WTC11 (cell line): ENCODE measurements at regions not wholly inside any gene's neighbourhood (a gene's known extent, or its start where the extent isn't known, plus 50 kb on each side); places are given as distances from the start of the nearest gene placed in this dataset.

Source experiments
- ATAC-seq: fragments of 200-7000 bp; cut with Tn5 transposase; 2 replicates; pipeline ENCODE4 v1.10.0; 2021; ENCODE audit warnings: mild to moderate bottlenecking, moderate library complexity
- CTCF ChIA-PET: fragments of 300-600 bp; sonication (Branson Sonifier 250); formaldehyde crosslinking; loops from one replicate; lab custom pipeline; 2021; ENCODE audit warnings: antibody characterized with exemption; lab: Charles Lee
- POLR2A ChIA-PET: fragments of 350-600 bp; sonication (Branson Sonifier 250); formaldehyde crosslinking; loops from one replicate; lab custom pipeline; 2021; ENCODE audit warnings: antibody characterized with exemption; lab: Charles Lee
- DNase-seq: peaks from one replicate; pipeline ENCODE4 v3.0.0; 2021; ENCODE audit warnings: low spot score
- H3K27ac Mint-ChIP-seq: 2 replicates; pipeline ENCODE4 v1.8.0; 2021; ENCODE audit warnings: mixed read lengths
- H3K27me3 Mint-ChIP-seq: 2 replicates; pipeline ENCODE4 v1.8.0; 2021; ENCODE audit warnings: low read depth, mild to moderate bottlenecking, moderate library complexity, mixed read lengths
- H3K36me3 Mint-ChIP-seq: 2 replicates; pipeline ENCODE4 v1.8.0; 2021; ENCODE audit warnings: mixed read lengths
- H3K4me1 Mint-ChIP-seq: 2 replicates; pipeline ENCODE4 v1.8.0; 2022; ENCODE audit warnings: mixed read lengths
- H3K4me3 Mint-ChIP-seq: 2 replicates; pipeline ENCODE4 v1.8.0; 2021; ENCODE audit warnings: mild to moderate bottlenecking, moderate library complexity, mixed read lengths
- H3K9me3 Mint-ChIP-seq: 2 replicates; pipeline ENCODE4 v1.8.0; 2021; ENCODE audit warnings: mixed read lengths
- ATF1 ChIP-seq: sonication (generic); formaldehyde crosslinking; IDR thresholded peaks from 2 replicates; pipeline ENCODE4 v1.8.1; 2023; ENCODE audit warnings: mild to moderate bottlenecking, moderate library complexity, missing genetic modification reagents
- CREB1 ChIP-seq: sonication (generic); formaldehyde crosslinking; IDR thresholded peaks from 2 replicates; pipeline ENCODE4 v1.8.0; 2023; ENCODE audit warnings: mild to moderate bottlenecking, missing genetic modification reagents
- IRF2 ChIP-seq: sonication (generic); formaldehyde crosslinking; IDR thresholded peaks from 2 replicates; pipeline ENCODE4 v1.8.0; 2022; ENCODE audit warnings: low read depth, missing genetic modification reagents, borderline replicate concordance
- NFYB ChIP-seq: sonication (generic); formaldehyde crosslinking; conservative IDR thresholded peaks from 2 replicates; pipeline ENCODE4 v1.8.0; 2022; ENCODE audit warnings: low read depth, missing genetic modification reagents
- PRRX2 ChIP-seq: fragments of 250-450 bp; sonication (Bioruptor Pico); IDR thresholded peaks from 2 replicates; pipeline ENCODE4 v1.8.0; 2021; ENCODE audit warnings: mild to moderate bottlenecking
- ZNF138 ChIP-seq: sonication (generic); formaldehyde crosslinking; conservative IDR thresholded peaks from 2 replicates; pipeline ENCODE4 v1.8.1; 2022; ENCODE audit warnings: mild to moderate bottlenecking, moderate library complexity, missing genetic modification reagents
- ZNF232 ChIP-seq: sonication (generic); formaldehyde crosslinking; IDR thresholded peaks from 2 replicates; pipeline ENCODE4 v1.8.0; 2022; ENCODE audit warnings: mild to moderate bottlenecking, missing genetic modification reagents
- ZNF423 ChIP-seq: fragments of 250-450 bp; sonication (Bioruptor Pico); IDR thresholded peaks from 2 replicates; pipeline ENCODE4 v2.1.2; 2022; ENCODE audit warnings: mild to moderate bottlenecking, moderate library complexity
- TF ChIP-seq, protein P1 (sequence below): sonication (generic); formaldehyde crosslinking; IDR thresholded peaks from 2 replicates; pipeline ENCODE4 v1.8.0; 2022; ENCODE audit warnings: mild to moderate bottlenecking, missing genetic modification reagents
- TF ChIP-seq, protein P2 (sequence below): sonication (generic); formaldehyde crosslinking; IDR thresholded peaks from 2 replicates; pipeline ENCODE4 v1.8.0; 2022; ENCODE audit warnings: mild to moderate bottlenecking, missing genetic modification reagents
- TF ChIP-seq, protein P3 (sequence below): sonication (generic); formaldehyde crosslinking; IDR thresholded peaks from 2 replicates; pipeline ENCODE4 v1.8.1; 2023; ENCODE audit warnings: mild to moderate bottlenecking, missing genetic modification reagents
- TF ChIP-seq, protein P4 (sequence below): sonication (generic); formaldehyde crosslinking; IDR thresholded peaks from 2 replicates; pipeline ENCODE4 v1.8.1; 2023; ENCODE audit warnings: mild to moderate bottlenecking, moderate library complexity, missing genetic modification reagents
- TF ChIP-seq, protein P5 (sequence below): sonication (generic); formaldehyde crosslinking; IDR thresholded peaks from 2 replicates; pipeline ENCODE4 v1.8.1; 2022; ENCODE audit warnings: low read depth, missing genetic modification reagents, borderline replicate concordance
- TF ChIP-seq, protein P6 (sequence below): sonication (generic); formaldehyde crosslinking; IDR thresholded peaks from 2 replicates; pipeline ENCODE4 v1.8.1; 2023; ENCODE audit warnings: mild to moderate bottlenecking, missing genetic modification reagents, borderline replicate concordance
- TF ChIP-seq, protein P7 (sequence below): fragments of 250-450 bp; sonication (Bioruptor Pico); IDR thresholded peaks from 2 replicates; pipeline ENCODE4 v1.9.0; 2021; ENCODE audit warnings: mild to moderate bottlenecking, borderline replicate concordance
- TF ChIP-seq, protein P8 (sequence below): sonication (generic); formaldehyde crosslinking; conservative IDR thresholded peaks from 2 replicates; pipeline ENCODE4 v1.8.1; 2023; ENCODE audit warnings: mild to moderate bottlenecking, low read depth, missing genetic modification reagents, moderate library complexity

DNA sequence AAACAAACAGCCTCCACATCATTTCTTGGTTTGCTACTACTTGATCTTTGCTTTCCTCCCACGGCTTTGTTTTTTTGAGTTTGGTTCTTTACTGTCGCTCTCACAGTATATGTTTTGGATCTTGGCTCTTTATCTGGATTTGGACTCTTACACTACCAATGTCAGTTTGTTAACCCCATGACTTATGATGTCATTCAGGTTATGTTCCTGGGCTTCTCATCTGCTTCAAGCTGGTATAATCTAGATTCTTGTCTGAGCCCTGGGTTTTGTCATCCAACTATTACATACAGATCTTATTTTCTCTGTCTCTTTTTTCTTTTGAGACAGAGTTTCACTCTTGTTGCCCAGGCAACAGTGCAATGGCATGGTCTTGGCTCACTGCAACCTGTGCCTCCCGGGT lies 482.9 kb upstream of the TEX13C start:
- peaks cover 13% of the 10 kb centered on the region for H3K4me1 Mint-ChIP-seq
- no peaks in the 10 kb centered on the region for H3K27me3 Mint-ChIP-seq
- ATAC-seq (no peak), DNase-seq (no peak)
- no peak overlapping the region for H3K27ac Mint-ChIP-seq
- POLR2A ChIA-PET: no interaction called here
- H3K36me3 Mint-ChIP-seq: no peaks in the 10 kb centered on the region
- no peak overlapping the region for H3K4me3 Mint-ChIP-seq
- no peak for TF ChIP-seq IRF2 (CRISPR knock-in tag)
- H3K9me3 Mint-ChIP-seq: no peaks in the 10 kb centered on the region
- CTCF ChIA-PET: no interaction called here

DNA sequence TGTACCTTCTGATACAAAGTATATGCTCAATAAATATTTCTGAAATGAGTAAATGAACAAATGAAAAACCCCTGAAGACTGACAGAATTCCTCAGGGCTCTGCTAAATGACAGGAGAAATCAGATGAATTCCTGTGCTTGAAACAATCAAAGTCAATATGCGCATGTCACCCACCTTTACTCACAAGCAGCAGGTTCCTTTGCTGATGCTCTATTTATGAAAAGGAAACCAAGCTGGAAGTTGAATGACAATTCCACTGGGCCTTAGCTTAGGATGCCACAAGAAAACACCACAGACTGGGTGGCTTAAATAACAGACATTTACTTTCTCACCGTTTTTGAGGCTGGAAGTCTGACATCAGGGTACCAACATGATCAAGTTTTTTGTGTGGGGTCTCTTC lies 477.5 kb upstream of the TEX13C start:
- Mint-ChIP-seq H3K9me3 (no peaks in the 10 kb centered on the region), H3K27me3 (no peaks in the 10 kb centered on the region), H3K4me3 (no peak overlapping the region), H3K4me1 (peaks cover 36% of the 10 kb centered on the region), H3K36me3 (no peaks in the 10 kb centered on the region), H3K27ac (no peak overlapping the region)
- ChIA-PET CTCF (no interaction called here), POLR2A (no interaction called here)
- DNase-seq: no peak
- peak; percentile 56; the same call in 1 of the 2 replicates for ATAC-seq
- TF ChIP-seq ZNF423 (CRISPR knock-in tag) (no peak), CREB1 (CRISPR knock-in tag) (no peak), PRRX2 (CRISPR knock-in tag) (no peak), ZNF138 (CRISPR knock-in tag) (no peak), ZNF232 (CRISPR knock-in tag) (no peak), ATF1 (CRISPR knock-in tag) (no peak), NFYB (CRISPR knock-in tag) (no peak)
- TF ChIP-seq, protein P1, sequence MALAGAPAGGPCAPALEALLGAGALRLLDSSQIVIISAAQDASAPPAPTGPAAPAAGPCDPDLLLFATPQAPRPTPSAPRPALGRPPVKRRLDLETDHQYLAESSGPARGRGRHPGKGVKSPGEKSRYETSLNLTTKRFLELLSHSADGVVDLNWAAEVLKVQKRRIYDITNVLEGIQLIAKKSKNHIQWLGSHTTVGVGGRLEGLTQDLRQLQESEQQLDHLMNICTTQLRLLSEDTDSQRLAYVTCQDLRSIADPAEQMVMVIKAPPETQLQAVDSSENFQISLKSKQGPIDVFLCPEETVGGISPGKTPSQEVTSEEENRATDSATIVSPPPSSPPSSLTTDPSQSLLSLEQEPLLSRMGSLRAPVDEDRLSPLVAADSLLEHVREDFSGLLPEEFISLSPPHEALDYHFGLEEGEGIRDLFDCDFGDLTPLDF: no peak
- TF ChIP-seq, protein P2, sequence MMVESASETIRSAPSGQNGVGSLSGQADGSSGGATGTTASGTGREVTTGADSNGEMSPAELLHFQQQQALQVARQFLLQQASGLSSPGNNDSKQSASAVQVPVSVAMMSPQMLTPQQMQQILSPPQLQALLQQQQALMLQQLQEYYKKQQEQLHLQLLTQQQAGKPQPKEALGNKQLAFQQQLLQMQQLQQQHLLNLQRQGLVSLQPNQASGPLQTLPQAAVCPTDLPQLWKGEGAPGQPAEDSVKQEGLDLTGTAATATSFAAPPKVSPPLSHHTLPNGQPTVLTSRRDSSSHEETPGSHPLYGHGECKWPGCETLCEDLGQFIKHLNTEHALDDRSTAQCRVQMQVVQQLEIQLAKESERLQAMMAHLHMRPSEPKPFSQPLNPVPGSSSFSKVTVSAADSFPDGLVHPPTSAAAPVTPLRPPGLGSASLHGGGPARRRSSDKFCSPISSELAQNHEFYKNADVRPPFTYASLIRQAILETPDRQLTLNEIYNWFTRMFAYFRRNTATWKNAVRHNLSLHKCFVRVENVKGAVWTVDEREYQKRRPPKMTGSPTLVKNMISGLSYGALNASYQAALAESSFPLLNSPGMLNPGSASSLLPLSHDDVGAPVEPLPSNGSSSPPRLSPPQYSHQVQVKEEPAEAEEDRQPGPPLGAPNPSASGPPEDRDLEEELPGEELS (CRISPR knock-in tag): no peak
- TF ChIP-seq, protein P3, sequence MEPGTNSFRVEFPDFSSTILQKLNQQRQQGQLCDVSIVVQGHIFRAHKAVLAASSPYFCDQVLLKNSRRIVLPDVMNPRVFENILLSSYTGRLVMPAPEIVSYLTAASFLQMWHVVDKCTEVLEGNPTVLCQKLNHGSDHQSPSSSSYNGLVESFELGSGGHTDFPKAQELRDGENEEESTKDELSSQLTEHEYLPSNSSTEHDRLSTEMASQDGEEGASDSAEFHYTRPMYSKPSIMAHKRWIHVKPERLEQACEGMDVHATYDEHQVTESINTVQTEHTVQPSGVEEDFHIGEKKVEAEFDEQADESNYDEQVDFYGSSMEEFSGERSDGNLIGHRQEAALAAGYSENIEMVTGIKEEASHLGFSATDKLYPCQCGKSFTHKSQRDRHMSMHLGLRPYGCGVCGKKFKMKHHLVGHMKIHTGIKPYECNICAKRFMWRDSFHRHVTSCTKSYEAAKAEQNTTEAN: no peak
- TF ChIP-seq, protein P4, sequence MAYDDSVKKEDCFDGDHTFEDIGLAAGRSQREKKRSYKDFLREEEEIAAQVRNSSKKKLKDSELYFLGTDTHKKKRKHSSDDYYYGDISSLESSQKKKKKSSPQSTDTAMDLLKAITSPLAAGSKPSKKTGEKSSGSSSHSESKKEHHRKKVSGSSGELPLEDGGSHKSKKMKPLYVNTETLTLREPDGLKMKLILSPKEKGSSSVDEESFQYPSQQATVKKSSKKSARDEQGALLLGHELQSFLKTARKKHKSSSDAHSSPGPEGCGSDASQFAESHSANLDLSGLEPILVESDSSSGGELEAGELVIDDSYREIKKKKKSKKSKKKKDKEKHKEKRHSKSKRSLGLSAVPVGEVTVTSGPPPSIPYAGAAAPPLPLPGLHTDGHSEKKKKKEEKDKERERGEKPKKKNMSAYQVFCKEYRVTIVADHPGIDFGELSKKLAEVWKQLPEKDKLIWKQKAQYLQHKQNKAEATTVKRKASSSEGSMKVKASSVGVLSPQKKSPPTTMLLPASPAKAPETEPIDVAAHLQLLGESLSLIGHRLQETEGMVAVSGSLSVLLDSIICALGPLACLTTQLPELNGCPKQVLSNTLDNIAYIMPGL: no peak
- TF ChIP-seq, protein P5, sequence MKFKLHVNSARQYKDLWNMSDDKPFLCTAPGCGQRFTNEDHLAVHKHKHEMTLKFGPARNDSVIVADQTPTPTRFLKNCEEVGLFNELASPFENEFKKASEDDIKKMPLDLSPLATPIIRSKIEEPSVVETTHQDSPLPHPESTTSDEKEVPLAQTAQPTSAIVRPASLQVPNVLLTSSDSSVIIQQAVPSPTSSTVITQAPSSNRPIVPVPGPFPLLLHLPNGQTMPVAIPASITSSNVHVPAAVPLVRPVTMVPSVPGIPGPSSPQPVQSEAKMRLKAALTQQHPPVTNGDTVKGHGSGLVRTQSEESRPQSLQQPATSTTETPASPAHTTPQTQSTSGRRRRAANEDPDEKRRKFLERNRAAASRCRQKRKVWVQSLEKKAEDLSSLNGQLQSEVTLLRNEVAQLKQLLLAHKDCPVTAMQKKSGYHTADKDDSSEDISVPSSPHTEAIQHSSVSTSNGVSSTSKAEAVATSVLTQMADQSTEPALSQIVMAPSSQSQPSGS: no peak
- TF ChIP-seq, protein P6, sequence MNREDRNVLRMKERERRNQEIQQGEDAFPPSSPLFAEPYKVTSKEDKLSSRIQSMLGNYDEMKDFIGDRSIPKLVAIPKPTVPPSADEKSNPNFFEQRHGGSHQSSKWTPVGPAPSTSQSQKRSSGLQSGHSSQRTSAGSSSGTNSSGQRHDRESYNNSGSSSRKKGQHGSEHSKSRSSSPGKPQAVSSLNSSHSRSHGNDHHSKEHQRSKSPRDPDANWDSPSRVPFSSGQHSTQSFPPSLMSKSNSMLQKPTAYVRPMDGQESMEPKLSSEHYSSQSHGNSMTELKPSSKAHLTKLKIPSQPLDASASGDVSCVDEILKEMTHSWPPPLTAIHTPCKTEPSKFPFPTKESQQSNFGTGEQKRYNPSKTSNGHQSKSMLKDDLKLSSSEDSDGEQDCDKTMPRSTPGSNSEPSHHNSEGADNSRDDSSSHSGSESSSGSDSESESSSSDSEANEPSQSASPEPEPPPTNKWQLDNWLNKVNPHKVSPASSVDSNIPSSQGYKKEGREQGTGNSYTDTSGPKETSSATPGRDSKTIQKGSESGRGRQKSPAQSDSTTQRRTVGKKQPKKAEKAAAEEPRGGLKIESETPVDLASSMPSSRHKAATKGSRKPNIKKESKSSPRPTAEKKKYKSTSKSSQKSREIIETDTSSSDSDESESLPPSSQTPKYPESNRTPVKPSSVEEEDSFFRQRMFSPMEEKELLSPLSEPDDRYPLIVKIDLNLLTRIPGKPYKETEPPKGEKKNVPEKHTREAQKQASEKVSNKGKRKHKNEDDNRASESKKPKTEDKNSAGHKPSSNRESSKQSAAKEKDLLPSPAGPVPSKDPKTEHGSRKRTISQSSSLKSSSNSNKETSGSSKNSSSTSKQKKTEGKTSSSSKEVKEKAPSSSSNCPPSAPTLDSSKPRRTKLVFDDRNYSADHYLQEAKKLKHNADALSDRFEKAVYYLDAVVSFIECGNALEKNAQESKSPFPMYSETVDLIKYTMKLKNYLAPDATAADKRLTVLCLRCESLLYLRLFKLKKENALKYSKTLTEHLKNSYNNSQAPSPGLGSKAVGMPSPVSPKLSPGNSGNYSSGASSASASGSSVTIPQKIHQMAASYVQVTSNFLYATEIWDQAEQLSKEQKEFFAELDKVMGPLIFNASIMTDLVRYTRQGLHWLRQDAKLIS: no peak
- TF ChIP-seq, protein P7, sequence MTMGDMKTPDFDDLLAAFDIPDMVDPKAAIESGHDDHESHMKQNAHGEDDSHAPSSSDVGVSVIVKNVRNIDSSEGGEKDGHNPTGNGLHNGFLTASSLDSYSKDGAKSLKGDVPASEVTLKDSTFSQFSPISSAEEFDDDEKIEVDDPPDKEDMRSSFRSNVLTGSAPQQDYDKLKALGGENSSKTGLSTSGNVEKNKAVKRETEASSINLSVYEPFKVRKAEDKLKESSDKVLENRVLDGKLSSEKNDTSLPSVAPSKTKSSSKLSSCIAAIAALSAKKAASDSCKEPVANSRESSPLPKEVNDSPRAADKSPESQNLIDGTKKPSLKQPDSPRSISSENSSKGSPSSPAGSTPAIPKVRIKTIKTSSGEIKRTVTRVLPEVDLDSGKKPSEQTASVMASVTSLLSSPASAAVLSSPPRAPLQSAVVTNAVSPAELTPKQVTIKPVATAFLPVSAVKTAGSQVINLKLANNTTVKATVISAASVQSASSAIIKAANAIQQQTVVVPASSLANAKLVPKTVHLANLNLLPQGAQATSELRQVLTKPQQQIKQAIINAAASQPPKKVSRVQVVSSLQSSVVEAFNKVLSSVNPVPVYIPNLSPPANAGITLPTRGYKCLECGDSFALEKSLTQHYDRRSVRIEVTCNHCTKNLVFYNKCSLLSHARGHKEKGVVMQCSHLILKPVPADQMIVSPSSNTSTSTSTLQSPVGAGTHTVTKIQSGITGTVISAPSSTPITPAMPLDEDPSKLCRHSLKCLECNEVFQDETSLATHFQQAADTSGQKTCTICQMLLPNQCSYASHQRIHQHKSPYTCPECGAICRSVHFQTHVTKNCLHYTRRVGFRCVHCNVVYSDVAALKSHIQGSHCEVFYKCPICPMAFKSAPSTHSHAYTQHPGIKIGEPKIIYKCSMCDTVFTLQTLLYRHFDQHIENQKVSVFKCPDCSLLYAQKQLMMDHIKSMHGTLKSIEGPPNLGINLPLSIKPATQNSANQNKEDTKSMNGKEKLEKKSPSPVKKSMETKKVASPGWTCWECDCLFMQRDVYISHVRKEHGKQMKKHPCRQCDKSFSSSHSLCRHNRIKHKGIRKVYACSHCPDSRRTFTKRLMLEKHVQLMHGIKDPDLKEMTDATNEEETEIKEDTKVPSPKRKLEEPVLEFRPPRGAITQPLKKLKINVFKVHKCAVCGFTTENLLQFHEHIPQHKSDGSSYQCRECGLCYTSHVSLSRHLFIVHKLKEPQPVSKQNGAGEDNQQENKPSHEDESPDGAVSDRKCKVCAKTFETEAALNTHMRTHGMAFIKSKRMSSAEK (CRISPR knock-in tag): no peak
- TF ChIP-seq, protein P8, sequence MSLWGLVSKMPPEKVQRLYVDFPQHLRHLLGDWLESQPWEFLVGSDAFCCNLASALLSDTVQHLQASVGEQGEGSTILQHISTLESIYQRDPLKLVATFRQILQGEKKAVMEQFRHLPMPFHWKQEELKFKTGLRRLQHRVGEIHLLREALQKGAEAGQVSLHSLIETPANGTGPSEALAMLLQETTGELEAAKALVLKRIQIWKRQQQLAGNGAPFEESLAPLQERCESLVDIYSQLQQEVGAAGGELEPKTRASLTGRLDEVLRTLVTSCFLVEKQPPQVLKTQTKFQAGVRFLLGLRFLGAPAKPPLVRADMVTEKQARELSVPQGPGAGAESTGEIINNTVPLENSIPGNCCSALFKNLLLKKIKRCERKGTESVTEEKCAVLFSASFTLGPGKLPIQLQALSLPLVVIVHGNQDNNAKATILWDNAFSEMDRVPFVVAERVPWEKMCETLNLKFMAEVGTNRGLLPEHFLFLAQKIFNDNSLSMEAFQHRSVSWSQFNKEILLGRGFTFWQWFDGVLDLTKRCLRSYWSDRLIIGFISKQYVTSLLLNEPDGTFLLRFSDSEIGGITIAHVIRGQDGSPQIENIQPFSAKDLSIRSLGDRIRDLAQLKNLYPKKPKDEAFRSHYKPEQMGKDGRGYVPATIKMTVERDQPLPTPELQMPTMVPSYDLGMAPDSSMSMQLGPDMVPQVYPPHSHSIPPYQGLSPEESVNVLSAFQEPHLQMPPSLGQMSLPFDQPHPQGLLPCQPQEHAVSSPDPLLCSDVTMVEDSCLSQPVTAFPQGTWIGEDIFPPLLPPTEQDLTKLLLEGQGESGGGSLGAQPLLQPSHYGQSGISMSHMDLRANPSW (CRISPR knock-in tag): no peak
